HG03565 (cell line): ENCODE measurements at regions not wholly inside any gene's neighbourhood (a gene's known extent, or its start where the extent isn't known, plus 50 kb on each side); places are given as distances from the start of the nearest gene placed in this dataset.
"Not testable (repeated sequence)": the region's sequence is repeated elsewhere in the genome, so short reads cannot be mapped to it uniquely, and the experiment has no call there.

ENCODE experiments used
- ATAC-seq: cut with Tn5 transposase; IDR thresholded peaks from one replicate; pipeline ENCODE4 v1.9.1; 2021; ENCODE audit warnings: mild to moderate bottlenecking, moderate library complexity; ENCODE audit not compliant: unreplicated experiment

- no peak for ATAC-seq
Observed at GRCh38 chr4:27711041-27711440, 850.4 kb downstream of the STIM2 start.

GRCh38 chr4:27714073-27714472 is 853.4 kb downstream of the STIM2 start:
- no peak for ATAC-seq

GRCh38 chr4:27716693-27717430 is 856.2 kb downstream of the STIM2 start:
- ATAC-seq = no peak

- ATAC-seq = no peak
Observed at GRCh38 chr4:27717431-27717755, 856.8 kb downstream of the STIM2 start.

- peak; percentile 46 for ATAC-seq
Observed at GRCh38 chr4:27720010-27720766, 859.5 kb downstream of the STIM2 start.

- no peak for ATAC-seq
Observed at GRCh38 chr4:27721193-27721592, 860.6 kb downstream of the STIM2 start.

GRCh38 chr4:27728892-27729291 is 868.3 kb downstream of the STIM2 start:
- no peak for ATAC-seq

- no peak for ATAC-seq
Observed at GRCh38 chr4:27742816-27743215, 882.2 kb downstream of the STIM2 start.

- no peak for ATAC-seq
Observed at GRCh38 chr4:27759611-27760575, 899.3 kb downstream of the STIM2 start.

GRCh38 chr4:27763830-27764525 is 903.3 kb downstream of the STIM2 start:
- no peak for ATAC-seq

GRCh38 chr4:27764526-27764837 is 903.8 kb downstream of the STIM2 start:
- ATAC-seq = no peak

GRCh38 chr4:27770895-27771294 is 910.3 kb downstream of the STIM2 start:
- no peak for ATAC-seq

- no peak for ATAC-seq
Observed at GRCh38 chr4:27775156-27775555, 914.5 kb downstream of the STIM2 start.

- ATAC-seq = no peak
Observed at GRCh38 chr4:27779827-27780226, 919.2 kb downstream of the STIM2 start.

- no peak for ATAC-seq
Observed at GRCh38 chr4:27787195-27787594, 926.6 kb downstream of the STIM2 start.

GRCh38 chr4:27789773-27790172 is 929.1 kb downstream of the STIM2 start:
- ATAC-seq = no peak

GRCh38 chr4:27790911-27791310 is 930.3 kb downstream of the STIM2 start:
- ATAC-seq = no peak

GRCh38 chr4:27791640-27792039 is 931.0 kb downstream of the STIM2 start:
- ATAC-seq = no peak

- no peak for ATAC-seq
Observed at GRCh38 chr4:27807207-27807606, 946.6 kb downstream of the STIM2 start.

GRCh38 chr4:27811948-27812347 is 951.3 kb downstream of the STIM2 start:
- no peak for ATAC-seq

- ATAC-seq = not testable (repeated sequence)
Observed at GRCh38 chr4:27813226-27813625, 952.6 kb downstream of the STIM2 start.
